ENCODE measurements at regions not wholly inside any gene's neighbourhood (a gene's known extent, or its start where the extent isn't known, plus 50 kb on each side); places are given as distances from the start of the nearest gene placed in this dataset.
"Not testable (repeated sequence)": the region's sequence is repeated elsewhere in the genome, so short reads cannot be mapped to it uniquely, and the experiment has no call there.

DNA sequence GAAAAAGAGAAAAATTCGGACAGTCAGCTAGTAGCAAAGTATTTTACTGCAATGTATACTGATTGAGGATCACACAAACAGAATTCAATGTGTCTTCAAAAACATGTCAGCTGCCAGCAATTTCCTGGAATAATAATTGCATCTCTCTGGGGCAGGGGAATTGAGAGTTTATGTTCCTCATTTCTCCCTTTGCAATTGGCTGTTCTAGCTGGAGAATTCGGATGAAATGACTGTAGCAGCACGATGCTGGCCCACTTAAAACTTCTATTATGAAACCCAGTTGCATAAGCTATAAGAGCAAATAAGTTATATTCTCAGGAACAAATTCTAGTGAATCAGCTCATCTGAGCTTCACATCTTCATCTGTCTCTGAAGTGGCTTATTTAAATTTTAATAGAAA lies 99.9 kb upstream of the CPEB2 start:
- no peak for DNase-seq

GRCh38 chr4:14903321-14903720 lies 99.0 kb upstream of the CPEB2 start:
- DNase-seq: no peak

- DNase-seq: no peak
Measured at GRCh38 chr4:14906805-14907204, 95.5 kb upstream of the CPEB2 start.

DNA sequence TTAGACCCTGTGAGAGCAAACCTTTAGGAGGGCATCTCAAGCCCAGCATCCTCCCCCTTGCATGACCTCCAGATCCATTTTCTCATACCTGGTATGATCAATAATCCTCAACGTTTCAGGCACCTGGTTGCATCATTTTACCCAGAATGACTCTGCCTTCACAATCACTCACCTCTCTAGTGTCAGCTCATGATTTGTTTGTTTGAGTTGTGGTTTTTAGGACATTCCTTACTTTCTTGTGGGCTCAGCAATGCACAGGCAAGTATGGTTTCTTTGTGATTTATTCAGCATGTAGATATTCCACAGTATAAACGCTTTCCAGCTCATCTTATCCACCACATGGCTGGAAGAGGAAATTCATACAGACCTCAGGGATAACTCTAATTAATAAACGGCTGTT lies 93.6 kb upstream of the CPEB2 start:
- DNase-seq: no peak

DNA sequence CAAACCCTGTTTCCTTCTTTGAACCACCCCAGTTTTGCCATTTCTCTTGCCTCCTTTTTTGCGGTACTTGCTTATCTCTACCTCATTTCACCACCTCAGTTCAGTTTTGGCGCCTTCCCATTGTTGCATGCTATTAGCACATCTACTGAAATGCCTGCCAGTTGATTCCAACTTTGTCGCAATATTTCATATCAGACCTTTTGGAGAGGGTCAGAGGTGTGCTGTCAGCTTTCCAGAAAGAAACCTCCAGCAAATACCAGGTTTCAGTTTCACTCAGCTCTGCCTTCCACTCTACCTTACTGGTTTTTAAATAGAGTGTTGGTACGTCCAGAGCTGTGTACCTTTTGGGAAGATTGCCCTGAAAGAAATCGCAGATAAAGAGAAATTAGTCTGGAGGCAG lies 91.9 kb upstream of the CPEB2 start:
- no peak for DNase-seq

GRCh38 chr4:14912426-14912825 lies 89.9 kb upstream of the CPEB2 start:
- no peak for DNase-seq

GRCh38 chr4:14915018-14915417 lies 87.3 kb upstream of the CPEB2 start:
- no peak for DNase-seq

- peak; percentile 79 for DNase-seq
Measured at GRCh38 chr4:14916554-14917297, 85.6 kb upstream of the CPEB2 start.

GRCh38 chr4:14917298-14917633 lies 85.0 kb upstream of the CPEB2 start:
- no peak for DNase-seq

DNA sequence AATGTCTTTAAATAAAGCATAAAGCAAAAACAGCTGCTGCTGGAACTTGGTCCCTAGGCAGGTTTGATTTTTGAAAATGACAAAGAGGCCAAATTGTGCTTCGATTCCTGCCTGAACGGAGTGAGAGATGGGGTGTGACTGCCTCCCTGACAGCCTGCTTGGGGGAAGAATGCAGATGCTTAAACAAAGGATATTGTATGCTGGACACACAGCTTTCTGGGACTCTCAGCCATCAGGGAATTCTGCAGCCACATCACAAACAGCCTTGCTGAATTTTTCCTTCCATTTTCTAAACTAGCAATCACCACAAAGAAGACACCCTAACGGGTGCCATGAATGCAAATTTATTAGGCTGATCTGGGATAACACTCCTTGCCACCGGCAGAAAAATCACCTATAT lies 83.9 kb upstream of the CPEB2 start:
- DNase-seq: no peak

DNA sequence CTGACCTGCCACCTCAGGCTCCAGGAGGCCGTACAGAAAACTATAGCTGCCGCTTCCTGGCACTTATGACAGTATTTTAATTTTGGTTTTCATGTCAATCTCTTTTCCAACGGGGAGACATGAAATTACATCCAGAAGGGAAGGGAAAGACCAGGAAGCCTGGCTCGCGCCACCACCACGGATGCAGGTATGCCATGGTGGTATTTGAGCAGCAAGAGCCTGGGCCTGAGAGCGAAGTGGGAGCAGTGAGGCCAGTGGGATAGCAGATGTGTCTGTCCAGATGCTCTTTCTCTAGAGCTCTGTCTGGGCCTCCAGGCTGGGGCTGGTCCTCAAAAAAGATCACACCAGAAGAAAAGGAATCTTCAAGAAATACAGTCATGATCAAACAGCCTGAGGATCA lies 82.5 kb upstream of the CPEB2 start:
- DNase-seq: no peak

- no peak for DNase-seq
Measured at GRCh38 chr4:14920237-14920636, 82.0 kb upstream of the CPEB2 start.

- DNase-seq: no peak
Measured at GRCh38 chr4:14920759-14921320, 81.4 kb upstream of the CPEB2 start.

DNA sequence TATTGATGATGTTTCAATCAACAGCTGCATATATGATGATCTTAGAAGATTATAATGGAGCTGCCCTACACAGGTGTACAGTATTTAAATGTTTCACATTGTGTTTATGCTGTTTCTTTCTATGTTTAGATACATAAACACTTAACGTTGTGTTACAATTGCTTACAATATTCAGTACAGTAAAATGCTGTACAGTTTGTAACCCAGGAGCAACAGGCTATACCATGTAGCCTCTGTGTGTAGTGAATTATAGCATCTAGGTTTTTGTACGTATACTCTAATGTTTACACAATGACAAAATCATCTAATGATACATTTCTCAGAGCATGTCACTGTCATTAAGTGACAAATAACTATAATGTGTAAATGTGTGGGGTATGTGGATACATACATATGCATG lies 80.5 kb upstream of the CPEB2 start:
- not testable (repeated sequence) for DNase-seq

DNA sequence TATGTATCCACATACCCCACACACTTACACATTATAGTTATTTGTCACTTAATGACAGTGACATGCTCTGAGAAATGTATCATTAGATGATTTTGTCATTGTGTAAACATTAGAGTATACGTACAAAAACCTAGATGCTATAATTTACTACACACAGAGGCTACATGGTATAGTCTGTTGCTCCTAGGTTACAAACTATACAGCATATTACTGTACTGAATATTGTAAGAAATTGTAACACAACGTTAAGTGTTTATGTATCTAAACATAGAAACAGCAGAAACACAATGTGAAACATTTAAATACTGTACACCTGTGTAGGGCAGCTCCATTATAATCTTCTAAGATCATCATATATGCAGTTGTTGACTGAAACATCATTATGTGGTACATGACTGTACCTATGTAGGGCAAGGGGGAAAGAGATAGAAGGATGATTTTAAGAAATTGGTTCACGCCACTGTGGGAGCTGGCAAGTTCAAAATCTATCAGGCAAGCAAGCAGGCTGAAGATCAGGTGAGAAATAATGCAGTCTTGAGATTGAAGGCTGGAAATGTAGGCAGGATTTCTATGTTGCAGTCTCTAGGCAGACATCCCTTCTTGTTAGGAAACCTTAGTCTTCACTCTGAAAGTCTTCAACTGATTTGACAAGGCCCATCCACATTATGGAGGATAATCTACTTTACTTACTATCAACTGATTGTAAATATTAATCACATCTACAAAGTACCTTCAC lies 78.0 kb upstream of the CPEB2 start:
- no peak for DNase-seq

- DNase-seq: no peak
Measured at GRCh38 chr4:14924812-14925344, 77.4 kb upstream of the CPEB2 start.

DNA sequence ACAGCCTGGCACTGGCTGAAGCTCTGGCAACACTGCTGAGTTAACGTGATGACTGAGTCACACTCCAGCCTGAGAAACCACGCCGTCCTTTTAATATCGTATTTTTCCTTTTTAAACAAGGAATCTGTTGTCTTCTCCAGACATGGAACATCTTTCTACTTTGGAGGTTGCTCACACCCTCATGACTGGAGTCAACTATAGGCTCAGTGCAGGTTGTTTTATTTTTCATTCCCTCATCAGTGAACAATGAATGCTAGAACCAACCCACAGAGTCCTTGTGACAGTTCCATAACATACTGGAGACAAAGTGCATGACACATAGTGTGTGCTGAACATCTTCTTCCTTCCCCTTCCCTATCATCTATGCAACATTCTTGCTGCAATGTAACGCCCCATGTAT lies 76.8 kb upstream of the CPEB2 start:
- no peak for DNase-seq

- no peak for DNase-seq
Measured at GRCh38 chr4:14926368-14926767, 75.9 kb upstream of the CPEB2 start.

DNA sequence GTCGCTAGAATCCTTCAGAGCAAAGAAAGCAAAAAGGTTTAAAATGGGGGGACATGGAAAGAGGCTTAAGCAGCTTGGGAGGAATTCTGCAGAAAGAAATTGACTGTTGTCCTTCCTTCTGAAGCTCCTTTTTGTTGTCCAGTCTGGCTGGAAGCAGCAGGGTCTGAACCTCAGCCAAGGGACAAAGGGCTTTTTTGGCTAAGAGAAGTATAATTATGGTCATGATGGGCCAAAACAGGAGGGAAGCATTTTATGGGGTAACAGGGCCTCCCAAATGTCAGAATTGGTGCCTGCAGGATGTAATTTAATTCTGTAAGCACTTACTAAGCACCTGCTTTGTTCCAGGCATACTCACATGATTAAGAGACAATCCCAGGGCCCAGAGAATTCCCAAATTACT lies 74.2 kb upstream of the CPEB2 start:
- DNase-seq: no peak

DNA sequence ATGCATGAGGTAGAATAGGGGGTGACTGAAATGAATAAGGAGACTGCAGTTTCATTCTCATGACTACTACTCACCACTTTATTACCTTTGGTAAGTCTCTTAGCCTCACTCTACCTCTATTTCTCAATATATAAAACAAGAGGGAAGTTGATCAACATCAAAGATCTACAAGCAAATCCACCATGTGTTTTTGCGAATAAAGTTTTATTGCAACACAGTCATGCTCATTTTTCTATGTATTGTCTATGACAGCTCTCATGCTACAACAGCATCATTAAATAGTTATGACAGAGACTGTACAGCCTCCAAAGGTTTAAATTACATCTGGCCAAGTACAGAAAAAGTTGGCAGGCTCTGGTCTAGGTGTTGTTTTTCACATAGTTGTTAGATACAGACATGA lies 72.6 kb upstream of the CPEB2 start:
- DNase-seq: no peak

- no peak for DNase-seq
Measured at GRCh38 chr4:14934704-14935390, 67.4 kb upstream of the CPEB2 start.

DNA sequence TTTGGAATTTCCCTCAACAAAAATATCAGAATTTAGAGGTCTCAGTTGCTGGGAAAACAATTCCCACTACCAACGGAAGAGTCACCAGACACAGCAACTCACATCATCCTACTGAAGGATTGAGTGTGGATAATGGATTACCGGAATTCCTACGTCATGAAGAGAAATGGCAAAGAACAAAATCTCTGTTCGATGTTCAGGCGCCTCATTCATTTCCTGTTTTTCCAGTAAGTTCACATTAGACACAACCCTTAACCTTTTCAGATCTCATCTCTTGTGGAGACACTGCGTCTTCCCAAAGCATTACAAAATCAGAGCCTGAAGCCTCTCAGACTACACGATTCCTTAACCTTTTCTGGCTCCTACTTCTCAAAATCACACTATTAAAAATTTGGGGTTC lies 58.5 kb upstream of the CPEB2 start:
- DNase-seq: no peak

DNA sequence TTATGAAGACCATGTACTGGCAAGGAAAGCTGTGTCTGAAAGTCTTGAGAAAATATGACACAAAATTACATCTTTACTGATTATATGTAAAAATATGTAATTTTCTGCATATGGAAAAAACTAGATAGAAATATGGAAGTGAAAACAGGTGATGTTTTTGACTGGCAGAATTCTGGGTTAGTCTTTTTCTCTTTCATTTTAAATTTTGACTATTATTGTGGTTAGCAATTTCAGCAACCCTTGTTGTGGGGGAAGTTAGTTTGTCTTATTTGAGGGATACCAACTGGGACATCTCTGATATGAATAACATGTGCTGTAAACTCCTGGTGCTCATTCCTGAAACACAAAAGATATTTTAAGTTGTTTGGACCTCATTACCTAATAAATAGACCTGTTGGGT lies 49.9 kb upstream of the CPEB2 start:
- no peak for DNase-seq
